GM21423 (cell line): ENCODE measurements at regions not wholly inside any gene's neighbourhood (a gene's known extent, or its start where the extent isn't known, plus 50 kb on each side); places are given as distances from the start of the nearest gene placed in this dataset.

ENCODE experiments used
- ATAC-seq: cut with Tn5 transposase; IDR thresholded peaks from one replicate; pipeline ENCODE4 v1.9.1; 2021; ENCODE audit warnings: mild to moderate bottlenecking, moderate library complexity; ENCODE audit not compliant: unreplicated experiment

DNA sequence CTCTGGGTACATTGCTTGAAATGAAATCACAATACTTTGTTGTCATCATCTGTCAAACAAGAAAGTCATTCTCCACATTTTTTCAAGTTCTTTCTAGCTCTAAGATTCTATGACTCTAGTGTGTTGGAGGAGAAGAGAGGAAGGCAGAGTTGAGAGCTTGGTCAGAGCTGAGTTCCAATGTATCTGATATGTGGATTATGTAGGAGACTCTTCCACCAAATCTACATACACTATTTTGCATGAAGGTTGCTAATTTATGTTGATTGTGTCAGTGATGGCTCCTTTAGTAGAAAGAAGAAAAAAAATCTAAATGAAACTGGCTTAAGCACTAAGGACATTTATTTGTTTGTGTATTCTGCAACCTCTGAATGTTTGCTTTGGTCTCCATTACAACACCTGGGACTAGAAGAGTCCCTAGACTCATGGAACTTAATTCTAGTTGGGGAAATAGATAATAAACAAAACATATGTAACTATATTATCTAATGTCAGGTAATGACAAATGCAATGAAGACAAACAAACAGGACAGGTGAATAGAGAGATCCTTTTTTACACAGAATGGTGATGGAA, 691.9 kb downstream of the UQCRFS1 start:
- no peak for ATAC-seq

DNA sequence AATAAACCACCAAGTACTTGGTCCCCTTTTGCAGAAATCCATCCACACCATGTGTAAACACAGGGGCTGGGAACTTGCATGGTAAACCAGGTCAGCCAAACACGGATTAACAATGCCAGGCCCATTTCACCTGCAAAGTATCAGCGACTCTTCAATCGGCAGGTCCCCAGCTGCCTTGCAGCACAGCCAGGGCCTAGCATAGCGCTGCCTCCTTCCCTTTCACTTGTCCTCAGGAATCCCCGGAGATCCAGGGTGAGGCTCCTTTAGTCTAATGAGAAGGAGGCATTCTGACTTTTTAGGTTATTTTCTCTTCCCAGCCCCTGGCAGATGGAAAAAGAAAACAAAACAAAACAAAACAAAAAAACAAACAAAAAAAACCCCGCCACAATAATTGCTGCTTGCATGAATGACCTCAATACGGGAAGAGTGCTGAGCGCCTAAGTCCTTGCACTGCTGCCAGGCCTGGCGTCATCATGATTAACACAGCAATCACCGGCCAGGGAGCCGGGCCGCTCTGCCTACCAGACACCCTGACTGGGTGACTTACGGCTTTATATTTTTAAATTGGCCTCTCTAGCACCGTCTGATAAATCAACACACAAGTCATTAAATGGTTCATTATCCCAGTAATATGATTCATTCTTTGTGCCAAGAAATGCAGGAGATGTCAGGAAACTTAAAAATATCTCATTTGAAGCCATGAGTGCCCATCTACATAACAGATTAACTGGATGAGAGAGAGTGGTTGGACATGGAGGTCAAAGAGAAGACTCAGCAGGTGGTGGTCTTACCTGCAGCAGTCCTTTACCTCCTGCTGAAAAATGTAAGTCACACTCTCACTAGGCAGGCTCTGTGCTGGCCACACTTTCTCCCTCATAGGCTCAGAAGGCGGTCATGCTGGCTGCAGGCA, 692.7 kb downstream of the UQCRFS1 start:
- no peak for ATAC-seq

DNA sequence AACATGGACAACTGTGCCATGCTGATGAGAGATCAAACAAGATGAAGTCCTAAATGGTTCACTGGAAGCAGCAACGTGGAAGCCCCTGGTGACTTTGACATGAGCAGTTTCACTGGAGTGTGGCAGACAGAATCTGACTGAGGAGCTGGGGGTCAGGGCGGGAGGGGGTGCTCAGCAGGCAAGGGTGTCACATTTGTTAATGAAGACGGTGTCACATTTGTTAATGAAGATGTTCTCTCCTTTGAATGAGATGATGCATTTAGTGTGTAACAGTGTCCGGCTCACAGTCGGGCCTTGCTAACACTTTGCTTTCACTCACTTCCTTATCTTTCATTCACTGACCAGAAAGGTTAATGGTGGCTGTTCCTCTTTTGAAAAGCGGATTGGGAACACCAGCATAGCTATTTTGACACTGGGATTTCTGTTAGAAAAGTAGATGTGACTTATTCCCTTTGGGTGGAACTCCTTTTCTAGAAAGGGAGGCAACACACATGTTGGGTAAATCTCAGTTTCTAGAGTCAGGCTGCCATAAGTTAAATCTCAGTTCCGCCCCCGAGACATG, 693.7 kb downstream of the UQCRFS1 start:
- ATAC-seq, result no peak

DNA sequence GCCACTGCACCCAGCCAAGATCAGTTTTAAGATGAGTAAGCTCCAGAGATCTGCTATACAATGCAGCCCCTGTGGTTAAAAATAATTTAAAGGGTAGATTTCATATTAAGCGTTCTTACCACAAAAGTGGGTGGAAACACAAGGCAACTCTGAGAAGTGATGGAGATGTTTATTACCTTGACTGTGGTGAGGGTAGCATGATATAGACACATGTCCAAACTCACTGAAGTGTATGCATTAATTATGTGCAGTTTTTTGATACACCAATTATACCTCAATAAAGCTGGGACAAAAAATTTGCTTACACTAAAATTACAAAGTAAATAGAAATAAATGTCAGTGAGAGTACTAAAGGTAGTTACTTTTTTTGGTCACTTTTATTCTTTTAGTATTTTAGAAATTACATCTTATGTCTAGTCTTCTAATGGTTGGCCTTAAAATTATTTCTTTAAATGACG, 696.5 kb downstream of the UQCRFS1 start:
- ATAC-seq, result no peak

DNA sequence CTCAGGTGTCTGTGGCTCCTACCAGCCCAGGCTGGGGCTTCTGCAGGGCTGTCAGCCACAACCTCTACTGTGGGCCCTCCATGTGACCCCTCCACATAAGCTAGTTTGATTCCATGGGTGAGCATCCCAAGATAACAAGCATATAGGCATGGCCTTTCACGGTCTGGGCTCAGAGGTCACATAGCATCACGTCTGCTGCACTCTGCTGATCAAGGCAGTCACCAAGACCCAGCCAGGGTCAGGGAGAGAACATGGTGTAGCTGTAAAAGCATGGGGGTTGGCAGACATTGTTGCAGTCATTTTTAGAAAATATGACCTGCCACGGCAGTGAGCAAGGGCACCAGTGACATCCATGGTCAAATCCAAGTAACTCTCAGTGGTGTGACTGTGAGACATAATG, 698.8 kb downstream of the UQCRFS1 start:
- ATAC-seq, result no peak

DNA sequence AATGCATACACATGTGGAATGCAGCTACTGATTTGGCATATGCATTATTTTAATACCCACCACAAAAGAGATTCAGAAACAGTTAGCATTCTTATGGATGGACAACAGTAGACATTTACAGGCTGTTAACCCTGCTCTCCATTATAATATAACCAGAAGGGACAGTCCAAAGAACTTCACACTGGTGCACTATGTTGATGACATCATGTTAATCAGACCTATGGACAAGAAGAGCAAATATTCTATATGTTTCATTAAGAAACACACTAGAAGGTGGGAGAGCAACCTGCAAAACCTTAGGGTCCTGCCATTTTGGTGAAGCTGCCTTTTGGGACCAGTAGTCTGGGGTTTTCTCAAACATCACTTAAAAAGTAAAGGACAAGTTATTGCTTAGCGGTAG, 701.3 kb downstream of the UQCRFS1 start:
- no peak for ATAC-seq

DNA sequence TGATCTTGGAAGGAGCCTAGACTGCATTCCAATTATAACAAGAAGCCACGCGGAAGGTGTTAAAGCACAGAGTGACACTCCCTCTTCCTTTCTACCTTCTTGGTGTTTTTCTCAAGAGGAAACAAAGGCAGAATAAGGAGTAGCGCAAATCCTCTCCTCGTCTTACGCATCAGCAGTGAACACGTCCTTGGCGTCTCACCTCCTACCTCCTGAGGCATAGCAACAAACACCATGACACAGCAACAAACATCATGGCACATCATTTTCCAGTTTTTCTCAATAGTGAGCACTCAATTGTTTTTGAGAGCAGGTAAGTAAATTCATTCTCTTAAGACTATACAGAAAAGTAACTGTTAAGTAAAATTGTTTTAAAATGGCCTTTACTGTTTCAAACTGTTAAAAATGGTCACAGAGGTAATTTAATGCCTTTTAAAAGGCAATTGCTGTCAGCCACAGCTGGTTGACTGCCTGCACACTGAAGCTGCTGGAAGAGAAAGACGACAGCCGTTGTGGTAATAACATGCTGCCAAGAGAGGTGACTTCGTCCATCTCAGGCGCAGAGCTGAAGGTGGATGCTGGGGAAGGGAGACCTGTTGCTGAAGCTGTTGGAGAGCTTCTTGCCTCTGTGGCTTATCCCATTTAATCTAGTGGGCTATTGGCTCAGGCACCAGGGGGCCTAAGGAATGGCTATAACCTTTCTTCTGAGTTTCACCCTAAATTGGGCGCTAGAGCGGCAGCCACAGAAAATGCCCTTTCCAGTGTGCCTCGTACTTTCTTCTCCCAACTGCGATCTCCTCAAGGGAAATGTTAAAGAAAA, 703.7 kb downstream of the UQCRFS1 start:
- no peak for ATAC-seq

DNA sequence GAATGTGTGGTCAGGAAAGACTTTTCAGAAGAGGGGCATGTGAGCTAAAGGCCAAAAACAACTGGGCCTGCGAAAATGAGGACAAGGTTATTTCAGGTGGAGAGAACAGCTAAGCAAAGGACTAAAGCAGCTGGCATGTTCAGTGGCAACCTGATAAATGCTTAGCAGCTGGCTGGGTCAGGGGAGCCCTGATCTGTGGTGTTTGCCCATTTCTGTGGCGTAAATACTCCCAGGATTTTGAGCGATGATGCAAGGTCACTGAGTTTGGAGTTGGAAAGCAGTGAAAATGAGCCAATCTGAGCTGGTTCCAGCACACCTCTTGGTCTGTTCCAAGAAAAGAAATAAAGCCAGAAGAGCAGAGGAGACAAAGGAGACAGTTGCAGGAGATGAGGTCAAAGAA, 704.3 kb downstream of the UQCRFS1 start:
- no peak for ATAC-seq

DNA sequence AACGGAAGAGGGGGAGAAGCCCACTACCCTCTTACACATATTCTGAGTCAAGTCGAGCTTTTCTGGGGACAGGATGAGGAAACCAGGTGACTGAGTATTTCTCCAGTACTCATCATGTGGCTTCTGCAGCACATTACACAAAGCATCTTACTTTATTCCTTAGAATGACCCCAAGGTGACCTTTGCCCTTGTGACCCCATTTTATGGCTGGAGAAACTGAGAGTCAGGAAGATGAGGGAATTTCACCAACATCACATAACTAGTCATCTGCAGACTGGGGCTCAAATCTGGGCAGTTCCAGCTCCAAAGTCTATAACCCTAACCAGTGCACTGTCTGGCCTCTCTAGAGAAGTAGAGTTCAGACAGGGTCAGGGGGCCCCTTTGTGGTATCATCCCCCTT, 707.0 kb downstream of the UQCRFS1 start:
- no peak for ATAC-seq

DNA sequence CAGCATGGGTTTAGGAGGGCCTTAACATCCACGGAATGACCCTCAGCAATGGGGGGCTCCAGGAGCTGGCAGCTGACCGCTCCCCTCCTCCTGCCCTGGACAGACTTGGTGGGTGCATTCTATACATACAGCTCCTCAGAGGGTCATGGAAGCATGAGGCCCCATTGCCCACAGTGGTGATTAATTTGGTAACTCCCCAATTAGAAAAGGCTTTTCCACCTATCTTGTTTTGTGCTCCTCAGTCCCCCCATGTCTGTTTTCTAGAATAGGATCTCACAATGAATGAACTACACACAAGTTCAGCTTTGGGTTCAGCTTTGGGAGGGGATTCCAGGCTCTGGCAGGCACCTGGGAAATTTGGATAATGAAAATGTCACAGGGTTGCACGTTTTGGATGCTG, 707.8 kb downstream of the UQCRFS1 start:
- ATAC-seq, result no peak

DNA sequence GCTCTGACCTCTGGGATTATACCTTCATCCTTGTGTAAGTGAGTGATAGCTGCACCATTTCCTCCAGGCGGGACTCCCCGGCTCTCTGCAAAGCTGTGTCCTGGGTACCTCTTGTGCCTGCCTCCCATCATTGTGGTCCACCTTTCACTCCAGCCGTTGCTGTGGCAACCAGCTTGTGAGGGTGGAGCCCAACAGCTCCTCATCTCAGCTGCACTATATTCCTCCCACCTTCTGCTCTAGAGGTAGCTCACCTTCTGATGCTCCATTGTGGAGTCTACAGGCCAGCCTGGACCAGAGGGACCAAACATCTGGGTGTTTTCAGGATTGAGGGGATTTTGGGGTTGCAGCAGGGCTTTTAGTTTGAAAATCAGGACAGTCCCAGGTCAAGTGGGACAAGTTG, 708.2 kb downstream of the UQCRFS1 start:
- ATAC-seq, result no peak

DNA sequence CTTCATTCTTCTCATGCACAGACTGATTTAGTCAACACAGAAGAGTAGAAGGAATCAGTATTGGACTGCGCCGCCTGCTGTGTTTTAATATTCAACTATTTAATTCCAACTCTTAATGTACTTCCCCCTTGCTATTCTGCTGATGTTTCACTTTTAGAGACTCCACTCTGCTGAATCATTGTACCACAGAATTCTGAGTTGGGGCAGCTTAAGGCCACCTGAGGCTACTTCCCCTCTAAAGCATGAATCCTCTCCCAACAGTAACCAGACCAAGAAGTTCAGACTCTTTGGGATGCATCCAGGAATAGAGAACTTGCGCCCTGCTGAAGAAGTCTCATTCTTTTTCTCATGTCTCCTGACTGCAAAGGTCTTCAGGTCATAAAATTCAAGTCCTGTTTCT, 708.8 kb downstream of the UQCRFS1 start:
- ATAC-seq, result no peak

DNA sequence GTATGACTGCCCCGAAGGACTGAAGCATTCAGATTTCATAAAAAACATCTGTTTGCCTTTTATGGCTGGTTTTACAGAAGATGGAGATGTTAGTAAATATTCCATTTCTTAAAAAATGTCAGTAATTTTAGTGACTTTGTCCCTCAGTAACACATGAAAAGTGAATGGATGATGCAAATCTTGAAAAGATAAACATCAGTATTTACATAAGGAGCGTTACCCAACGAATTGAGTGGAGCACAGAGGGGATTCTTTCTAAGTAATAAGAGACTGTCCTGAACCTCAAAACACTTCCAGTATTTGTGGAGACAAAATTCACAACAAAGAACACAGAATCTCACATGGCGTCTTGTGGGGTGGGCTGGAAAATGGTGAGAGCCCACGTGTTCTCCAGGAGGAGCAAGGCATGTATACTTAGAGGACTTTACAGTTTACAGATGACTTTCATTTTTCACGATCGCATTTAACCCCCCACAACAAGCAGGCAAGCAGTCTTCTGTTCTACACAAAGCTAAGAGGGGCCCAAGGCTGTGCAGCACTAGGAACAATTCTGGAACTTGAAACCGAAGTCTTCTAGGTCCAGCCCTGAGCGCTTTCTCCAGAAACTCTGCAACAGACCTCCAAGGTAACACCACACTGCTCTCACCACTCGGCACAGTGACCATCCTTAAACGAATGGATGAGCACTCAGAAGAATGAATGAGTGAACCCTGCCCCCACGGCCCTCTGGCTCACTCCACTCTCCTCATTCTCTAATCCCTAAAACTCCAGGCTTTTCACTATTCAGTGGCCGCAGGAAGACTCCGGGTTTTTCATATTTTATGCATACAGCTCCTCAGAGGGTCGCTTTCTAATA, 709.8 kb downstream of the UQCRFS1 start:
- ATAC-seq, result no peak

DNA sequence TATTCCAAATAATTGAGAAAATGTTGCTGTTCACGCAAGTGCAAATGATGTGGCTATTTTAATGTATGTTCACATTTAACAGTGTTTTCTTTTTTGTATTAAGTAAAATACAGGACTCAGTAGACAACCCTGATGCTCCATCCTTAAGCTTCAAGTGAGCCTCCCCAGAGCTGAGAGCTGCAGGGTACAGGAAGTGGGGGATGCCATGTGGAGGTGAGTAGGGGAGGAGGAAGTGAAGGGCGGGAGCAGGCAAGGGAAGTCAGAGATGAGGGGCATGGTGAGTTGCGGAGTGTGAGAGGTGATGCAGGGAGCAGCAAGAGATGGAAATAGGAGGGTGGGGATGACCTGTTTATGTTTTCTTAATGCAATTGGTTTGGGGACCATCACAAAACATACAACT, 711.0 kb downstream of the UQCRFS1 start:
- no peak for ATAC-seq

DNA sequence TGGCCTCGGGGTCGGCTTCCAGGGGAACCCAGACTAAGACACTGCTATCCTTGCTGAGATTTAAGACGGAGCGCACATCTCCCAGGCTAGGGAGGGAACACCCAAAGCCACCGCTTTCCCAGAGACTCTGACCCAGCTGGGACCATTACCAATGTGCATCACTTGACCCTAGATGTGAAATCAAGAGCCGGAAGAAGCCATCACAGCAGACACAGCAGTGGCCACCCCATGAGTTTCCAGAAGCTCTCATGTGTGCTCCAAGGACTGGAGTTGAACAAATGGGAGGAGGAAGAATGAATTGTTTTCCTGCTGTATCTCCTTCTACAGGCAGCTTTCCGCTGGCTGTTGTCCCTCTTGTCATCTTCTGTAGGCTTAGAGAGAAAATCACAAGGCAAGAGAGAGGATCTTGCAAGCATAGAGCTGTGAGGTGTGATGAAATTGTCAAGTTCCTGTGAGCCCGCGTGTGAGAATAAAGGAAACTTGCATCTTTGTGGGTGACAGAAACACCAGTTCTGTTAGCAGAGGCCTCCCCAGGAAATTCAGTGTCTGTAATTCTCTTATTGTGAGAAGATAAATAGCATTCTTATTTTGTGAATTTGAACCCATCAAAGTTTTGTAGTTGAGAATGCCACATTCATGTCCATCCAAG, 711.8 kb downstream of the UQCRFS1 start:
- ATAC-seq, result no peak

DNA sequence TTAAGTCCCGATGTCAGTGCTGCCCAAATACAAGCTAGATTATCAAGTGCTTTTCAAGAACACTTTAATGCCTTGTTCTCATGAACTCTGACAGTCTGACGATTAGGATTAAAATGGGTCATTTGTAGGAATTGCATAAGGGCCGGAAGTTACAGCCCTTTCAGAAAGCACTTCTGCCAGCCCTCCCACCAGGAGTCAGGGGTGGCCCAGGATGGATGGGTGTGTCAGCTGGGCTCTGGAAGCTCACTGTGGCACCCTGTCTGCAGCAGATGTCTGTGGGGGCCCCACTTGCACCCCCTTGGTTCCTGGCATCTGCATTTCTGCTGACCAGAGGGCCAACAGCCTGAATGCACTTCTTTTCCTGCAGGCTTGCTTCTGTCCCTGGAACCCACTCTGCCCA, 712.7 kb downstream of the UQCRFS1 start:
- ATAC-seq, result no peak

DNA sequence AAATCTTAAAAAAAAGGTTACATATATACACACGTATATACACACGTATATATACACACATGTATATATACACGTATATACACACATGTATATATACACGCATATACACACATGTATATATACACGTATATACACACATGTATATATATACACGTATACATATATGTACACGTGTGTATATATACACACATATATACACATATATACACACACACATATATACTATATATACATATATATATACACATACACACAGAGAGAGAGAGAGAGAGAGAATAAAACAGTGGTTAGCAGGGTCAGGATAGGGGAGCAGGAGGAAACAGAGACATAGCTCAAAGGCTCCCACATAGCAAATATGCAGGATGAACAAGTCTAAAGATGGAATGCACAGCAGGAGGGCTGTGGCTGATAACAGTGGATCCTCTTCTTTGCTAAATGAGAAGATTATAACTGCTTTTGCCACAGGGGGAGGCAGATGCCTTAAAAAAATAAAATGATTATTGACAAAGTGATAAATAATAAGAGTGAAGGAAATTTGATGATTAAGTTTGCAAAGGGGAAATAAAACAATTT, 714.5 kb downstream of the UQCRFS1 start:
- ATAC-seq, result no peak

DNA sequence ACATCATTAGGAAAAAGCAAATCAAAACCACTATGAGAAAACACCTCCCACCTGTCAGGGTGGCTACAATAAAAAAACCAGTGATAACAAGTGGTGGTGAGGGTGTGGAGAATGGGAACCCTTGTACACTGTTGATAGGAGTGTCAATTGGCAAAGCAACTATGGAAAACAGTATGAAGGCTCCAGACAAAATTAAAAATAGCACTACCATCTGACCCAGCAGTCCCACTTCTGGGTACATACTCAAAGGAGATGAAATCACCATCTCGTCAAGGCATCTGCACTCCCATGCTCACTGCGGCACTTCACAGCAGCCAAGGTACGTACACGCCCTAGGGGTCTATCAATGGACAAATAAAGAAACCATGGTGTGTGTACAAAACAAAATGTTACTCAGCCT, 715.1 kb downstream of the UQCRFS1 start:
- ATAC-seq, result no peak

DNA sequence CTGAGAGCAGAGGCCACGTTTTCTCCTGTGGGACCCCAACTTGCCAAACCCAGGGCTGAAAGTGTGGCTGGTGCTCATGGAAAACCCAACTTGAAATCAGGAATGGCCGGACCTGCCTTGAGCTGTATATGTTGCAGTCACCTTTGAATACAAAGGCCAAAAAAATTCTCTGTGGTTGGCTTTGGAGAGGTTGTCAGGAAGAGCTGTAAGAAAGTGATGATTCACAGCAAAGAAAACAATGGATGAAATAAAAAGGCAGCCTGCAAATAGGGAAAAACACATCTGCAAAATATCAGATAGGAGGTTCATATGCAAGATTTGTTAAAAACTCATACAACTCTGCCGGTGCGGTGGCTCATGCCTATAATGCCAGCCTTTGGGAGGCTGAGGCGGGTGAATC, 715.8 kb downstream of the UQCRFS1 start:
- ATAC-seq, result no peak

DNA sequence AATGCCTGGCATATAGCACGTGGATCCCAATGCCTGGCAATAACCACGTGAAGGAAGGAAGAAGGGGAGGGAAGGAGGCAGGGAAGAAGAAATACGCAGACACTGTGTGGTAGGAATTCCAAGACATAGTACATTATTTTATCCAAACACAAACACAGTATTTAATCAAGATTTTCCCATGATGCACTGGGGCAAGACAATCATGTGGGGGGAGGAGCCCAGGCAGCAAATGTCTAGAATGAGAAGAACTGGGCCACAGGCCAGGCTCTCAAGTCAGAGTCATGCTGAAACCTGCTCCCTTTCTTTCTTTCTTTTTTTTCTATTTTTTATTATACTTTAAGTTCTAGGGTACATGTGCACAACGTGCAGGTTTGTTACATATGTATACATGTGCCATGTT, 717.9 kb downstream of the UQCRFS1 start:
- ATAC-seq, result no peak
